Choroid plexus epithelial cell (primary cell): ENCODE measurements at regions not wholly inside any gene's neighbourhood (a gene's known extent, or its start where the extent isn't known, plus 50 kb on each side); places are given as distances from the start of the nearest gene placed in this dataset.
"Not testable (repeated sequence)": the region's sequence is repeated elsewhere in the genome, so short reads cannot be mapped to it uniquely, and the experiment has no call there.

Experiments
- DNase-seq: peaks from one replicate; pipeline ENCODE4 v3.0.0-alpha.2; 2010; ENCODE audit warnings: low read depth
- H3K4me3 ChIP-seq: 2 replicates; pipeline ENCODE4 v1.5.1; 2011; ENCODE audit warnings: low read depth, mild to moderate bottlenecking, control low read depth, low read length, moderate library complexity
- CTCF ChIP-seq: conservative IDR thresholded peaks from 2 replicates; pipeline ENCODE4 v1.5.1; 2011; ENCODE audit warnings: low read depth, mild to moderate bottlenecking, control low read depth, inconsistent platforms, low read length, moderate library complexity

DNA sequence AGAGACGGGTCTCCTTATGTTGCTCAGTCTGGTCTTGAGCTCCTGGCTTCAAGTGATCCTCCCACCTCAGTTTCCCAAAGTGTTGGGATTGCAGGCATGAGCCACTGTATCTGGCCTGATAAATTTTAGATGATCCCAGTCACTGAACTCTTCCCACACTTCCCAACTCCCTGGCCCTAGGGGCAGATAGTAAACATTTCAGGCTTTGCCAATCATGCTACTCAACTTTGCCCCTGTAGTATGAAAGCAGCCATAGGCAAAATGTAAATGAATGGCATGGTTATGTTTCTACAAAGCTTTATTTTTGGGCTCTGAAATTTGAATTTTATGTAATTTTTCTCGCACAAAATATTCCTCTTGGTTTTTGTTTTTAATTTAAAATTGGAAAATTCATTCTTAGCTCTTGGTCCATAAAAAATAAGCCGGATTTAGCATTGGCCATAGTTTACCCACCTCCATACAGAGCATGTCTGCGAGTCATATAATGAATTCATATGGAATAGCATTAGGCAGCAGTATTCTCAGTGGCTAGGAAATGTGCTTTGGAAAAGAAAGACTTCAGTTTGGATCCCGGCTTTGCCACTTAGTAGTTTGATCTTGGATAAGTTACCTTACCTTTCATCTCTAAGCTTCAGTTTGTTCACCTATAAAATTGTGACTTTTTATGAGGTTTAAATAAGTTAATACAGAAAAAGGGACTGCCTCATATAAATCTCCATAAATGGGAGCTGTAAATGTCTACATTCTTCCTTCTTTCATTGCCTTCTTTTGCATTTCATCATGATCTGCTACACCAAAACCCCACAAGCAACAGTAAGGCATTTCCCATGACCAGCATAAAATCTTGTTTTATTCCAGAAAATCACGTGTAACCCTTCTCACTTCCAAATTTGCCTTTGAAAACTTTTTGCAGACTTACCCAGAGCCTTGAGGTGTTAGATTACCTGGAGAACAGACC lies 360.3 kb upstream of the TPM1 start:
- no peak for DNase-seq
- no peak for TF ChIP-seq CTCF
- no peak overlapping the region for H3K4me3 ChIP-seq

- DNase-seq, H3K4me3 ChIP-seq: not testable (repeated sequence)
These were observed 359.4 kb upstream of the TPM1 start for GRCh38 chr15:62683192-62683591.

DNA sequence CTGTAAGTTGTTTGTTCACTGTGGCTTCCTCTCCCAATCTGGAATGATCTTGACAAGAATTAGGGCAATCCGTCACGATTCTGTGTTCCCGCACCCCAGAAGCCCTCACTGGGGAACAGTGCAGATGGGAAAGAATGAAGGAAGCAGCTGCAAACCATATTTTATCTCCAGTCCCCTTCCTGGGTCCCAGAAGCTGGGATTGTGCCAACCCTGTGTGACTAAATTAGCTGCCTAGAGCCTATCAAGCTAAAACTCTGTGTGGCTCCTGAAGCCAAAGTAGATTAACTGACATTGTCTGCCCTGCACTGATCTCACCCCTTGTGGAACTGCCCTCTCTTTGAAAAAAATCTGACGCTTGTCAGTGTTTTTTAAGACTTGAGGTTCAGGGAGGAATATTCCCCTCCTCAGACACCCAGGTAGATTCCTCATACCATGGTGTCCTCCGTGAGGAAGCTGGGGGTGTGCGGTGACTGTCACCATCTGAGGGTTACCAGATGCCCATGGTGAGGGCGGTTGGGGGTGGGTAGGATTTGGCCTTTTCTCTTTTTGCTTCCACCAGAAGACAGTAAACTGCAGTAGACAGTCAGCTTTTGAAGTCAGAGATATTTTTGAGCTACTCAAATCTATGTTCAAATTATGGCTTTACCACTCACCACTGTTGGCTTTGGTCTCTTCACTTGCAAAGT lies 358.3 kb upstream of the TPM1 start:
- no peak for TF ChIP-seq CTCF
- H3K4me3 ChIP-seq = no peak overlapping the region
- no peak for DNase-seq

- no peak for TF ChIP-seq CTCF
- H3K4me3 ChIP-seq = no peak overlapping the region
- DNase-seq = no peak
These were observed 351.5 kb upstream of the TPM1 start for GRCh38 chr15:62691008-62691407.

GRCh38 chr15:62697636-62698035 lies 344.9 kb upstream of the TPM1 start:
- no peak overlapping the region for H3K4me3 ChIP-seq
- no peak for DNase-seq
- no peak for TF ChIP-seq CTCF

GRCh38 chr15:62698646-62699045 lies 343.9 kb upstream of the TPM1 start:
- H3K4me3 ChIP-seq = no peak overlapping the region
- no peak for TF ChIP-seq CTCF
- DNase-seq = no peak

- TF ChIP-seq CTCF = no peak
- no peak overlapping the region for H3K4me3 ChIP-seq
- peak; percentile 3 for DNase-seq
These were observed 336.2 kb upstream of the TPM1 start for GRCh38 chr15:62706317-62706716.
